Astrocyte of the cerebellum (primary cell): ENCODE measurements at regions not wholly inside any gene's neighbourhood (a gene's known extent, or its start where the extent isn't known, plus 50 kb on each side); places are given as distances from the start of the nearest gene placed in this dataset.

ENCODE experiments used
- DNase-seq: peaks from one replicate; pipeline ENCODE4 v3.0.0-alpha.2; 2011; ENCODE audit warnings: low read depth
- H3K4me3 ChIP-seq: 2 replicates; pipeline ENCODE4 v1.5.1; 2011; ENCODE audit warnings: mild to moderate bottlenecking, low read depth, low read length, moderate library complexity
- CTCF ChIP-seq: IDR thresholded peaks from 2 replicates; pipeline ENCODE4 v1.5.1; 2012; ENCODE audit warnings: low read length, low read depth, moderate library complexity, mild to moderate bottlenecking; ENCODE audit errors: missing control alignments
- in situ Hi-C: cut with HindIII; loops from 2 replicates; pipeline ENCODE4 v1.10.0; 2017; ENCODE audit warnings: low sequenced_read_pairs

- no peak for TF ChIP-seq CTCF
- in situ Hi-C loops, result no loop called here
- no peak overlapping the region for H3K4me3 ChIP-seq
- no peak for DNase-seq
These were observed 266.7 kb upstream of the CDYL start for GRCh38 chr6:4509506-4509905.

DNA sequence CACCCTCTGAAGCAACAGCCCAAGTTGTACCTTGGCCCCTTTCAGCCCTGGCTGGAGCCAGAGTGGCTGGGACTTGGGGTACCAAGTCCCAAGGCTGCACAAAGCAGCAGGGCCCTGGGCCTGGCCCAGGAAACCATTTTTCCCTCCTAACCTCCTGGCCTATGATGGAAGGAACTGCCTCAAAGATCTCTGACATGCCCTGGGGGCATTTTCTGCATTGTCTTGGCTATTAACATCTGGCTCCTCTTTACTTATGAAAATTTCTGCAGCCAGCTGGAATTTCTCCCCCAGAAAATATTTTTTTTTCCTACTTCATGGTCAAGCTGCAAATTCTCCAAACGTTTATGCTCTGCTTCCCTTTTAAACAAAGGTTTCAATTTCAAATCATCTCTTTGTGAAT is 269.4 kb upstream of the CDYL start:
- DNase-seq, result no peak
- no peak for TF ChIP-seq CTCF
- no peak overlapping the region for H3K4me3 ChIP-seq
- in situ Hi-C loops, result no loop called here

- in situ Hi-C loops, result no loop called here
- TF ChIP-seq CTCF, result no peak
- no peak overlapping the region for H3K4me3 ChIP-seq
- no peak for DNase-seq
These were observed 270.0 kb upstream of the CDYL start for GRCh38 chr6:4506223-4506622.

DNA sequence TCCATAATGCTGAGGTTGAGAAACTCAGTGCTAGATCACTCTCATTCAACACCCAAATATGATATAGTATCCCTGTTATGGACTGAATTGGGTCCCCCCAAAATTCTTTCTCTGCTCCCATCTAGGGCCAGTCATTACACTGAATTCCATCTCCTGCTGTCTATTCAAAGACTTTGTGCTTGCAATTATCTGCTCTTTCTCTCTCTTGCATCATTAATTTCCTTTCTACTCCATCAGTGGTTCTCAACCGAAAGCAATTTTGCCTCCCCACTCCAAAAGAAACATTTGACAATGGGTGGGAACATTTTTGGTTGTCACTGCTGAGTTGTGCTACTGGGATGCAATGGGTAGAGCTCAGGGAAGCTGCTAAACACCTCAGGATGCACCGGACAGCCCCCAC is 271.5 kb upstream of the CDYL start:
- no peak for DNase-seq
- no peak overlapping the region for H3K4me3 ChIP-seq
- in situ Hi-C loops, result no loop called here
- no peak for TF ChIP-seq CTCF

GRCh38 chr6:4503700-4504099 is 272.5 kb upstream of the CDYL start:
- DNase-seq, result no peak
- in situ Hi-C loops, result no loop called here
- TF ChIP-seq CTCF, result no peak
- no peak overlapping the region for H3K4me3 ChIP-seq

GRCh38 chr6:4496284-4496683 is 279.9 kb upstream of the CDYL start:
- in situ Hi-C loops, result no loop called here
- TF ChIP-seq CTCF, result no peak
- DNase-seq, result no peak
- H3K4me3 ChIP-seq, result no peak overlapping the region

DNA sequence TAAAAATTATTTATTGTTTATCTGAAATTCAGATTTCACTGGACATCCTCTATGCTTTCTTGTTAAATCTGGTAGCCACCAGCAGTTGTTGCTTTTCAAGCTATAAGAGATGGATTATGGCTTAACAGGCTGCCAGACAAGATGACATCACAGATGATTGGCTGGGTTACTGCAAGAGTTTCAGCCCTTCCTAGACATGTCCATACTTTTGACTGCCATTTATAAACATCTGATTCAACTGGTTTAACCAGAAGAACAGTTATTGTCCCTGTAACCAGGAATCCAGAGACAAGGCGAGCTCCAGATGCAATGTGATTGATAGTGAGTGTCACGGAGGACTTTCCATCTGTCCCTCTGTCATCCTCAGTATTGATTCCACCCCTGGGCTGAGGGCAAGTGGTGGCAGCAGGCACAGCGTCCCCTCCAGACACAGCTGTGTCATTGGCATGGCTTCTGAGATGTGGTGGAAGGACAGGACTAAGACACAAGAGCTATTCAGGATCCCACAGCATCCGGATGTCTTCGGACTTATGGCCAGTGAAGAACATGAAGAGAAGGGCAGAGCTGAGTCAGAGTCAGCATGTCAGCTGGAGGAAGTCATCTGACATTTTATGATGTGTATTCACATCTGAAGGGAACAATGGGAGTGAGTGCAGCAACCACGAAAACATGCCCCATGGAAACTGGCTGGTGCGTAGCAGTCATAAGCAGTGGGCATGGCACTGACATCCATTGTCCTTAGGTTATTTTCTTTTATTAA is 284.5 kb upstream of the CDYL start:
- TF ChIP-seq CTCF, result no peak

More for the DNA sequence above, 284.5 kb upstream of the CDYL start:
- DNase-seq, result no peak
- no peak overlapping the region for H3K4me3 ChIP-seq
- in situ Hi-C loops, result no loop called here
